Dermis microvascular lymphatic vessel endothelial cell (primary cell): ENCODE measurements at regions not wholly inside any gene's neighbourhood (a gene's known extent, or its start where the extent isn't known, plus 50 kb on each side); places are given as distances from the start of the nearest gene placed in this dataset.

Source experiments
- DNase-seq, 2 donors: peaks; one replicate each; pipeline versions ENCODE4 v3.0.0 to v3.0.0-alpha.2; 2010; ENCODE audit warnings: low read depth in 2 of 2

- no peak for DNase-seq
These were observed 179.6 kb upstream of the PHYHIPL start for GRCh38 chr10:58996866-58997265.

GRCh38 chr10:58998924-58999713 is 177.3 kb upstream of the PHYHIPL start:
- DNase-seq, result no peak

DNA sequence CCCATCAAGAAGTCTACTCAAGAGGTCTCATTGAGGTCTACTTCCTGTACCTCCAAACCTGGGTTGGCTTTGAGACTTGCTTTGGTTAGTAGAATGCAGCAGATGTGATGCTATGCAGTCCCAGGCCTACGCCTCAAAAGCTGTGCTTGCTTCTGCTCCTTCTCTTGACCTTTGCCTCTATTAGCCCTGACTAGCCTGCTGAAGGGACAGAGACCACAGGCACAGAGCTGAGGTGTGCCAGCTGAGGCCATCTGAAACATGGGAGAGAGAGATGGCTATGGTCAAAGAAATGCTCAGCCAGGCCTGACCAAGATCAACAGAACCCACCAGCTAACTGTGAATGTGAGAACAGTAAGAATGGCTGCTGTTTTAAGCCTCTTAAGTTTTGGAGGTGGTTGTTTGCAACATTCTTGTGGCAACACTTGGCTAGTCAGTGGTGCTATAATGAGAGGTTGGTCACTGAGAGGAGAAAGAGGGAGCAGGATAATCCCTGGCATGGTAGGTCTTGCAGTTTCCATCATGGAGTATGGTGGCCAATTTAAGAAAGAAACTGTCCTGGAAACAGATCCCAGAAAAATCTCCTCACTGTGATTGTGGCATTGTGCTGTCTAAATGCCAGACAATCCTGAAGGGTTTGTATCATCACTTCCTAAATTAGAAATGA is 176.1 kb upstream of the PHYHIPL start:
- no peak for DNase-seq

DNA sequence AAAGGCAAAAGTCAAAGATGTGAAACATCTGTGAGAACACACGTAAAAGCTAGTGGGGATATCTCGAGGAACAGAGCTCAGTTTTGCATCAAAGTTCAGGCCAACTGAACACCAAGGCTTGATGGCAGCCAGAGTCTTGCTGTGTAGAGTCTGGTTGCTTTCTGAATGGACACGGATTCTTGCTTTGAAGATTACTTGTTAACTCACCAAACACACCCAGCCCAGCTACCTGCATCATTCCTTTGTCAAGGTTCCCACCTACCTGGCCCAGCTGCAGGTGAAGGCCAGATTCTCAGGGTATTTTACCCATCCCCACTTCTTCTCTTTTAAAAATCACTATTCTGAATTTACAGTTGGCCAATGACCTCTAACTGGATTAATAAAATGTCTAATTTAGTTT is 174.4 kb upstream of the PHYHIPL start:
- DNase-seq, result no peak

- no peak for DNase-seq
These were observed 173.2 kb upstream of the PHYHIPL start for GRCh38 chr10:59003203-59003602.

- no peak for DNase-seq
These were observed 172.1 kb upstream of the PHYHIPL start for GRCh38 chr10:59004392-59004791.

GRCh38 chr10:59006511-59007306 is 169.7 kb upstream of the PHYHIPL start:
- no peak for DNase-seq

- DNase-seq, result no peak
These were observed 169.0 kb upstream of the PHYHIPL start for GRCh38 chr10:59007307-59008025.

- DNase-seq, result no peak
These were observed 168.0 kb upstream of the PHYHIPL start for GRCh38 chr10:59008452-59008851.

DNA sequence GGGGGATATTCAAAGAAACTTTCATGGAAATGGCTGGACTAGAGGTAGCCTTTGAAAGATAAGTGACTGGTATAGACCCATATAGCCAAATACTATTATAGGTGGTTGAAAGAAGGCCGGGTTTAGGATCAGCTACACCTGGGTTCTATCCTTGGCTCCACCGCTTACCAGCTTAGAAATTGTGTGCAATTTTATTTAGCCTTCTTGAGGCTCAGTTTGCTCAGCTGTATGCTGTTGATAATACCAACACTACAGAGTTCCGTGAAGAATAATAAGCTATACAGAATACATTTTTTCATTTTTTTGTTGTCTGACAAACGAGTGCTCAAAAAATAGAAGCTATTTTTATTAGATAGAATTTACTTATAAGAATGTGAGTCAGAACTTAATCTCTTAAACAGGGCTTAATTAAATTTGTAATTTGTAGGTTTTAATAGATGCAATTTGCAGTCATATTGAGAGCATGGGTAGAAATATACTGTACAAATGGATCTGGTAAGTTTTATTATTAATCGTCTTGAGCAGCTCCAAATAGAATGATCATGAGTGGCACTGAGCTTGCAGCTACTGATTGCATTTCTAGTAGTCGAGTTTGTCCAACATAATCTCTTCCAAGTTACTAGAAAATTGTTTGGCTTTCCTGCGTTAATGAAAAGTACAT is 164.3 kb upstream of the PHYHIPL start:
- no peak for DNase-seq

GRCh38 chr10:59012839-59013238 is 163.6 kb upstream of the PHYHIPL start:
- DNase-seq, result no peak

GRCh38 chr10:59016043-59016442 is 160.4 kb upstream of the PHYHIPL start:
- DNase-seq, result no peak

DNA sequence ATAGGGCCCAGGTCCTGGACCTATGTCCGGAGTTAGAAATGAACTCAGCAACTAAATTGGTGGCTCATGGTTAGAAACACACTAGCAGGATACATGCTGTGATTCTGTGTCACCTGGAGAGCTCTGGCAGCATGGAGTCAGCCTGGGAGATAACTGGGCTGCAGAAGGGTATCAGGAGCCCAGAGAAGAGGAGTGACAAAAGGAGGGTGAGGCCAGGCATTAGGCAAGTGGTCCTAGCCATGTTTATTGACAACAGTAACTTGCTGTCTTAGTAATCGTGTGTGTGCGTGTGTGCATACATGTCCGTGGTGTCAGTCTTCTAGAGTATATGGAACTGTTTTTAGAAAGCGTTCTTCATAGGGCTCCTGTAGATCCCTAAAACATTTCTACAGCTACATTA is 157.5 kb upstream of the PHYHIPL start:
- no peak for DNase-seq

DNA sequence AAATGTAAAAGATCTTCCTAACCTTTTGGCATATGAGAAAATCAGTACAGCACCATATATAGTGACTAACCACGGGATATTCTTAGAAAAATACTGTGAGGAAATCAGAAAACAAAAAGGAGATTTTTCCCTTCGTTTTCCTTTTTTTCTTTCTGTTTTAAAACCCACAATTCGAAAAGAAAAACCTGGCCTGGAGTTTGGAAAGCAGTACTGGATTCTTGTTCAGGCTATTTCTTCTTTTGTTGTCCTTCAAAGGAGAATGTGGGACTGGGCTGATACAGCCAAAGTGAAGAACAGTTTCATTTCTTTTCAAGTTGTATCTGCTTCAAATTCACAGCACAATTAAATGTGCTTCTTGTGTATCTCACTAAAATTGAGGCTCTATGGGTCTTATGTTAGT is 156.8 kb upstream of the PHYHIPL start:
- no peak for DNase-seq

DNA sequence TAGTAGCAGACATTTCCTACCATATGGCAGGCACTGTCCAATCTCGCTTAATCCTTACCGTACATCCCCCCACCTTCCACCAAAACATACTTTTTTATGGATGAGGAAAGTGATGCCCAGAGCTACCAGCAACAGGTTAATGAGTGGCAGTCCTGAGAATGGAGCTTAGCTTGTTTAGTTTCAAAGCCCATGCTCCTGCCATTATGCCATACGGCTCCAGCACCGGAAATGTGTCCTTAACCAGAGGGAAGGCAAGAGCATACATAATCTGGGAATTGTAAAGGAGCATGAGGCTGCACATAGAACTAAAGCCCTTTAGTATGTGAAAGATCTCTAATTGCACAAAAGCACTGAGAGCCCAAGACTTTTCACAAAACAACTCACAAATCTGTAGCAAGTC is 155.9 kb upstream of the PHYHIPL start:
- DNase-seq, result no peak

GRCh38 chr10:59025981-59026765 is 150.3 kb upstream of the PHYHIPL start:
- no peak for DNase-seq

GRCh38 chr10:59027975-59028655 is 148.3 kb upstream of the PHYHIPL start:
- no peak for DNase-seq

- no peak for DNase-seq
These were observed 142.8 kb upstream of the PHYHIPL start for GRCh38 chr10:59033622-59034021.

DNA sequence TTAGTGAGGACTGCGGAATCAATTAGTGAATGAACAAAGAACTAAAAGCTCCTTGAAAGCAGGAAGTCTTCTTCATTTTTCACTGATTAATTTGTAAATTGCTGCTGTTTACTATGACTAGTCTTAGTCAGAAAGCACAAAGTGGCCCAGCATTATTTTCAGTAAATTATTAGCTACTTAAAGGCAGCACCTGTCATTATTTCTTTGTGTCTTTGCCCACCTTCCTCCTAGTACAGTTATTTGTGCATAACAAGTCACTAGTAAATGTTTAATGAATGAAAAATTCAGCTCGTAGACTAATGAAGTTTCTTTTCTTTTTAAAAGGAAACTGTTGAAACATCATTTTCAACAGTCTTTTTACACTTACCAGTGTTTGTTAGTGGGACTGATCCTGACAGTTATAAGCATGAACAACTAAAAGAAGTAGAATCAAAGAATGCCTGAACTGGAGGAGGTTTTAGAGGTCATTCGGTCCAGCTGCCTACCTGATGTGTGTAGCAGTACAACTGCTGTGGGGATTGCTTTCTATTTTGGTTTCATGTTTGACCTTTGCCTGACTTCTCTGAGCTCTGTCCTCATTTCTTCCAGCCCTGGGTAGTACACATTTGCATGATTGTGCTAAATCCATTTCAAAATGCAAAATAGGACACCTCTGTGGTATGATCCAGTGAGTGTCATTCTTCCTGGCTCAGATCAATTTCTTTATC is 140.0 kb upstream of the PHYHIPL start:
- DNase-seq, result no peak
